ENCODE measurements at regions not wholly inside any gene's neighbourhood (a gene's known extent, or its start where the extent isn't known, plus 50 kb on each side); places are given as distances from the start of the nearest gene placed in this dataset.

DNA sequence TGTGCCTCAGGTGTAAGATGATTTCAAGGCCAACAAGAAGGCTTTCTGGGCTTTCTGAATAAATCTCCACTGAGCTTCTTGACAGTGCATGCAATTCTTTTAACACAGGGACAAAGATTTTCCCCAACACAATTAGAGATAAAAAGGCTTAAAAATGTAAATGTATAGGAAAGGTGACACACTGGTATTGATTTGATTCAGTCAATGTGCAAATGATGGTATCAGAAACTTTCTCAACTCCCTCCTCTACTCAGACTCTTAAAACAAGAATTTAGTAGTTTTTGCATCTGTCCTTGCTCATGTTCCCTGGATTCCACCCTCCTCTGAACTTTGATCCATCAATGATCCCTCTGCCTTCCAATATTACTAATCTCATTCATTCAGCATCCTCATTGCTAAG lies 111.6 kb upstream of the FNDC3A start (continued):
- TF ChIP-seq, protein P1, sequence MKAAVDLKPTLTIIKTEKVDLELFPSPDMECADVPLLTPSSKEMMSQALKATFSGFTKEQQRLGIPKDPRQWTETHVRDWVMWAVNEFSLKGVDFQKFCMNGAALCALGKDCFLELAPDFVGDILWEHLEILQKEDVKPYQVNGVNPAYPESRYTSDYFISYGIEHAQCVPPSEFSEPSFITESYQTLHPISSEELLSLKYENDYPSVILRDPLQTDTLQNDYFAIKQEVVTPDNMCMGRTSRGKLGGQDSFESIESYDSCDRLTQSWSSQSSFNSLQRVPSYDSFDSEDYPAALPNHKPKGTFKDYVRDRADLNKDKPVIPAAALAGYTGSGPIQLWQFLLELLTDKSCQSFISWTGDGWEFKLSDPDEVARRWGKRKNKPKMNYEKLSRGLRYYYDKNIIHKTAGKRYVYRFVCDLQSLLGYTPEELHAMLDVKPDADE (IDR thresholded peaks at IDR 0.05): no peak
- TF ChIP-seq ZNF114 (CRISPR knock-in tag; IDR thresholded peaks at IDR 0.05): no peak
- no peak for TF ChIP-seq CREB1 (CRISPR knock-in tag; IDR thresholded peaks at IDR 0.05; ENCODE audit: low read depth)
- TF ChIP-seq, protein P2, sequence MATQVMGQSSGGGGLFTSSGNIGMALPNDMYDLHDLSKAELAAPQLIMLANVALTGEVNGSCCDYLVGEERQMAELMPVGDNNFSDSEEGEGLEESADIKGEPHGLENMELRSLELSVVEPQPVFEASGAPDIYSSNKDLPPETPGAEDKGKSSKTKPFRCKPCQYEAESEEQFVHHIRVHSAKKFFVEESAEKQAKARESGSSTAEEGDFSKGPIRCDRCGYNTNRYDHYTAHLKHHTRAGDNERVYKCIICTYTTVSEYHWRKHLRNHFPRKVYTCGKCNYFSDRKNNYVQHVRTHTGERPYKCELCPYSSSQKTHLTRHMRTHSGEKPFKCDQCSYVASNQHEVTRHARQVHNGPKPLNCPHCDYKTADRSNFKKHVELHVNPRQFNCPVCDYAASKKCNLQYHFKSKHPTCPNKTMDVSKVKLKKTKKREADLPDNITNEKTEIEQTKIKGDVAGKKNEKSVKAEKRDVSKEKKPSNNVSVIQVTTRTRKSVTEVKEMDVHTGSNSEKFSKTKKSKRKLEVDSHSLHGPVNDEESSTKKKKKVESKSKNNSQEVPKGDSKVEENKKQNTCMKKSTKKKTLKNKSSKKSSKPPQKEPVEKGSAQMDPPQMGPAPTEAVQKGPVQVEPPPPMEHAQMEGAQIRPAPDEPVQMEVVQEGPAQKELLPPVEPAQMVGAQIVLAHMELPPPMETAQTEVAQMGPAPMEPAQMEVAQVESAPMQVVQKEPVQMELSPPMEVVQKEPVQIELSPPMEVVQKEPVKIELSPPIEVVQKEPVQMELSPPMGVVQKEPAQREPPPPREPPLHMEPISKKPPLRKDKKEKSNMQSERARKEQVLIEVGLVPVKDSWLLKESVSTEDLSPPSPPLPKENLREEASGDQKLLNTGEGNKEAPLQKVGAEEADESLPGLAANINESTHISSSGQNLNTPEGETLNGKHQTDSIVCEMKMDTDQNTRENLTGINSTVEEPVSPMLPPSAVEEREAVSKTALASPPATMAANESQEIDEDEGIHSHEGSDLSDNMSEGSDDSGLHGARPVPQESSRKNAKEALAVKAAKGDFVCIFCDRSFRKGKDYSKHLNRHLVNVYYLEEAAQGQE (IDR thresholded peaks at IDR 0.05; ENCODE audit: unreplicated experiment): no peak
- TF ChIP-seq NANOG (IDR thresholded peaks at IDR 0.05; ENCODE audit: borderline replicate concordance): no peak

- H3K4me1 Mint-ChIP-seq: no peaks in the 10 kb centered on the region
- H3K27ac Mint-ChIP-seq: no peak overlapping the region
- H3K4me3 Mint-ChIP-seq: no peak overlapping the region
- no peaks in the 10 kb centered on the region for H3K27me3 ChIP-seq (ENCODE audit: insufficient read depth)
- no peaks in the 10 kb centered on the region for H3K36me3 ChIP-seq (ENCODE audit: insufficient read depth)
- no peak for DNase-seq (ENCODE audit: low spot score)
- H3K27me3 Mint-ChIP-seq (ENCODE audit: insufficient read depth, low read depth, poor library complexity): no peaks in the 10 kb centered on the region
- no peak overlapping the region for H3K27ac ChIP-seq (ENCODE audit: low read depth)
- H2AFZ ChIP-seq: no peak overlapping the region
- H3K4me1 ChIP-seq (ENCODE audit: insufficient read depth): no peaks in the 10 kb centered on the region
- H3K79me2 ChIP-seq (replicated peaks; ENCODE audit: insufficient read depth): no peaks in the 10 kb centered on the region
- H3F3A ChIP-seq (replicated peaks; ENCODE audit: low read depth): no peaks in the 10 kb centered on the region
- H4K20me1 ChIP-seq (replicated peaks; ENCODE audit: insufficient read depth): no peaks in the 10 kb centered on the region; the same call in 1 of the 2 replicates
- TF ChIP-seq POLR2AphosphoS5 (IDR thresholded peaks at IDR 0.05; ENCODE audit: low read depth) (no peak), ZNF114 (CRISPR knock-in tag; IDR thresholded peaks at IDR 0.05) (no peak), CREB1 (CRISPR knock-in tag; IDR thresholded peaks at IDR 0.05; ENCODE audit: low read depth) (no peak), EZH2 (IDR thresholded peaks at IDR 0.05; ENCODE audit: low read depth, unreplicated experiment) (no peak), JUNB (IDR thresholded peaks at IDR 0.05; ENCODE audit: unreplicated experiment) (no peak), CTCF (conservative IDR thresholded peaks at IDR 0.05; ENCODE audit: low read depth in 2 of 2) (no peak)
- TF ChIP-seq, protein P1 (IDR thresholded peaks at IDR 0.05): no peak
- TF ChIP-seq, protein P2 (IDR thresholded peaks at IDR 0.05; ENCODE audit: unreplicated experiment): no peak
- H3K36me3 Mint-ChIP-seq (ENCODE audit: low read depth): no peaks in the 10 kb centered on the region
- H3K4me3 ChIP-seq: no peak overlapping the region
- no peaks in the 10 kb centered on the region for H3K9me3 Mint-ChIP-seq
- no peak overlapping the region for H3K4me2 ChIP-seq
- H3K9me2 ChIP-seq (ENCODE audit: insufficient read depth): peaks cover 14% of the 10 kb centered on the region
- ATAC-seq: no peak
Observed at GRCh38 chr13:48866249-48866648, 109.5 kb upstream of the FNDC3A start.
